Effector memory CD8-positive, alpha-beta T cell (primary cell): ENCODE measurements at regions not wholly inside any gene's neighbourhood (a gene's known extent, or its start where the extent isn't known, plus 50 kb on each side); places are given as distances from the start of the nearest gene placed in this dataset.

ENCODE experiments used
- ATAC-seq: fragments of 150-1000 bp; cut with Tn5 transposase; replicated peaks from 2 replicates; pipeline ENCODE4 v1.10.0; 2021; ENCODE audit warnings: mild to moderate bottlenecking, moderate library complexity
- DNase-seq, 3 experiments: peaks; one replicate each; pipeline ENCODE4 v3.0.0; 2021
- H3K27ac Mint-ChIP-seq, 2 donors: one replicate each; pipeline ENCODE4 v1.8.0; 2022; ENCODE audit warnings: mild to moderate bottlenecking in 2 of 2, mixed read lengths in 2 of 2, moderate library complexity in 2 of 2
- H3K27me3 Mint-ChIP-seq, 2 donors: one replicate each; pipeline ENCODE4 v1.8.0; 2022; ENCODE audit warnings: mixed read lengths in 2 of 2
- H3K36me3 Mint-ChIP-seq: one replicate; pipeline ENCODE4 v1.8.0; 2022; ENCODE audit warnings: mild to moderate bottlenecking, moderate library complexity, mixed read lengths; ENCODE audit not compliant: insufficient read depth
- H3K4me1 Mint-ChIP-seq, 2 donors: one replicate each; pipeline ENCODE4 v1.8.0; 2022; ENCODE audit warnings: low read depth in 2 of 2, mixed read lengths in 2 of 2
- H3K4me3 Mint-ChIP-seq, 2 donors: one replicate each; pipeline ENCODE4 v1.8.0; 2022; ENCODE audit warnings: mild to moderate bottlenecking in 2 of 2, mixed read lengths in 2 of 2, moderate library complexity in 2 of 2
- H3K9me3 Mint-ChIP-seq, 2 donors: one replicate each; pipeline ENCODE4 v1.8.0; 2022; ENCODE audit warnings: mixed read lengths in 2 of 2

- ATAC-seq: no peak
- H3K9me3 Mint-ChIP-seq: no peaks in the 10 kb centered on the region
- DNase-seq: no peak
- peaks cover 0 to 5% of the 10 kb centered on the region in 2 donors for H3K4me1 Mint-ChIP-seq
- H3K4me3 Mint-ChIP-seq: no peak overlapping the region
- H3K36me3 Mint-ChIP-seq: no peaks in the 10 kb centered on the region
- H3K27me3 Mint-ChIP-seq: no peaks in the 10 kb centered on the region
- H3K27ac Mint-ChIP-seq: no peak overlapping the region
Observed at GRCh38 chr4:54567327-54567726, 90.4 kb upstream of the KIT start.

- Mint-ChIP-seq H3K27ac (no peak overlapping the region), H3K4me1 (peaks cover 0 to 5% of the 10 kb centered on the region in 2 donors), H3K36me3 (no peaks in the 10 kb centered on the region), H3K27me3 (no peaks in the 10 kb centered on the region), H3K4me3 (no peak overlapping the region), H3K9me3 (no peaks in the 10 kb centered on the region)
- no peak for DNase-seq
- ATAC-seq: no peak
Observed at GRCh38 chr4:54568184-54568583, 89.6 kb upstream of the KIT start.

- ATAC-seq (no peak), DNase-seq (no peak)
- Mint-ChIP-seq H3K27me3 (no peaks in the 10 kb centered on the region), H3K9me3 (peaks cover 0 to 2% of the 10 kb centered on the region in 2 donors), H3K27ac (no peak overlapping the region), H3K4me1 (peaks cover 0 to 5% of the 10 kb centered on the region in 2 donors), H3K4me3 (no peak overlapping the region), H3K36me3 (no peaks in the 10 kb centered on the region)
Observed at GRCh38 chr4:54570822-54571221, 86.9 kb upstream of the KIT start.

- DNase-seq (no peak), ATAC-seq (no peak)
- H3K9me3 Mint-ChIP-seq: peaks cover 0 to 2% of the 10 kb centered on the region in 2 donors
- H3K27me3 Mint-ChIP-seq: no peaks in the 10 kb centered on the region
- no peak overlapping the region for H3K27ac Mint-ChIP-seq
- no peaks in the 10 kb centered on the region for H3K36me3 Mint-ChIP-seq
- H3K4me3 Mint-ChIP-seq: no peak overlapping the region
- H3K4me1 Mint-ChIP-seq: peaks cover 0 to 4% of the 10 kb centered on the region in 2 donors
Observed at GRCh38 chr4:54571293-54572151, 86.2 kb upstream of the KIT start.

- H3K9me3 Mint-ChIP-seq: peaks cover 0 to 2% of the 10 kb centered on the region in 2 donors
- no peak overlapping the region for H3K4me3 Mint-ChIP-seq
Observed at GRCh38 chr4:54572152-54572542, 85.6 kb upstream of the KIT start.

GRCh38 chr4:54574500-54574899 lies 83.3 kb upstream of the KIT start:
- Mint-ChIP-seq H3K4me1 (no peaks in the 10 kb centered on the region), H3K36me3 (no peaks in the 10 kb centered on the region), H3K9me3 (peaks cover 0 to 2% of the 10 kb centered on the region in 2 donors), H3K27me3 (peaks cover 0 to under 1% of the 10 kb centered on the region in 2 donors), H3K4me3 (no peak overlapping the region), H3K27ac (no peak overlapping the region)
- no peak for ATAC-seq
- no peak for DNase-seq

More at GRCh38 chr4:54572152-54572542, 85.6 kb upstream of the KIT start:
- Mint-ChIP-seq H3K4me1 (no peaks in the 10 kb centered on the region), H3K27me3 (no peaks in the 10 kb centered on the region), H3K27ac (no peak overlapping the region), H3K36me3 (no peaks in the 10 kb centered on the region)
- DNase-seq (no peak), ATAC-seq (no peak)

GRCh38 chr4:54575919-54576318 lies 81.8 kb upstream of the KIT start:
- Mint-ChIP-seq H3K27me3 (peaks cover 0 to 7% of the 10 kb centered on the region in 2 donors), H3K27ac (no peak overlapping the region), H3K4me3 (no peak overlapping the region), H3K36me3 (no peaks in the 10 kb centered on the region), H3K9me3 (peaks cover 0 to 3% of the 10 kb centered on the region in 2 donors), H3K4me1 (no peaks in the 10 kb centered on the region)
- ATAC-seq (no peak), DNase-seq (no peak)

- Mint-ChIP-seq H3K27me3 (peaks cover 0 to 15% of the 10 kb centered on the region in 2 donors), H3K27ac (no peak overlapping the region), H3K36me3 (no peaks in the 10 kb centered on the region), H3K4me1 (no peaks in the 10 kb centered on the region), H3K9me3 (peaks cover 0 to 2% of the 10 kb centered on the region in 2 donors), H3K4me3 (no peak overlapping the region)
- DNase-seq (no peak), ATAC-seq (no peak)
Observed at GRCh38 chr4:54581807-54582206, 76.0 kb upstream of the KIT start.

GRCh38 chr4:54585321-54586000 lies 72.3 kb upstream of the KIT start:
- peaks cover 0 to 8% of the 10 kb centered on the region in 2 donors for H3K27me3 Mint-ChIP-seq
- no peak for ATAC-seq
- H3K9me3 Mint-ChIP-seq: peaks cover 0 to 4% of the 10 kb centered on the region in 2 donors
- H3K27ac Mint-ChIP-seq: no peak overlapping the region
- no peak overlapping the region for H3K4me3 Mint-ChIP-seq
- no peak for DNase-seq
- H3K4me1 Mint-ChIP-seq: no peaks in the 10 kb centered on the region
- H3K36me3 Mint-ChIP-seq: no peaks in the 10 kb centered on the region

- ATAC-seq: no peak
- Mint-ChIP-seq H3K4me3 (no peak overlapping the region), H3K27ac (no peak overlapping the region), H3K4me1 (no peaks in the 10 kb centered on the region), H3K36me3 (no peaks in the 10 kb centered on the region), H3K27me3 (peaks cover 0 to 8% of the 10 kb centered on the region in 2 donors), H3K9me3 (peaks cover 0 to 4% of the 10 kb centered on the region in 2 donors)
- DNase-seq: no peak
Observed at GRCh38 chr4:54586320-54586955, 71.3 kb upstream of the KIT start.

GRCh38 chr4:54587107-54587891 lies 70.5 kb upstream of the KIT start:
- H3K4me3 Mint-ChIP-seq: no peak overlapping the region
- ATAC-seq (no peak), DNase-seq (no peak)
- H3K36me3 Mint-ChIP-seq: no peaks in the 10 kb centered on the region
- H3K4me1 Mint-ChIP-seq: no peaks in the 10 kb centered on the region
- H3K27me3 Mint-ChIP-seq: peaks cover 0 to 8% of the 10 kb centered on the region in 2 donors
- H3K9me3 Mint-ChIP-seq: peaks cover 0 to 4% of the 10 kb centered on the region in 2 donors
- H3K27ac Mint-ChIP-seq: no peak overlapping the region

- Mint-ChIP-seq H3K36me3 (no peaks in the 10 kb centered on the region), H3K27ac (no peak overlapping the region), H3K4me3 (no peak overlapping the region), H3K4me1 (no peaks in the 10 kb centered on the region), H3K9me3 (peaks cover 0 to 4% of the 10 kb centered on the region in 2 donors), H3K27me3 (peaks cover 0 to 6% of the 10 kb centered on the region in 2 donors)
- no peak for DNase-seq
- ATAC-seq: no peak
Observed at GRCh38 chr4:54588404-54588803, 69.4 kb upstream of the KIT start.

GRCh38 chr4:54589586-54589985 lies 68.2 kb upstream of the KIT start:
- Mint-ChIP-seq H3K9me3 (peaks cover 4 to 6% of the 10 kb centered on the region in 2 donors), H3K4me3 (no peak overlapping the region), H3K27ac (no peak overlapping the region), H3K27me3 (no peaks in the 10 kb centered on the region), H3K4me1 (no peaks in the 10 kb centered on the region), H3K36me3 (no peaks in the 10 kb centered on the region)
- no peak for DNase-seq
- ATAC-seq: no peak
